HG03103 (cell line): ENCODE measurements at regions not wholly inside any gene's neighbourhood (a gene's known extent, or its start where the extent isn't known, plus 50 kb on each side); places are given as distances from the start of the nearest gene placed in this dataset.

Experiments used
- ATAC-seq: cut with Tn5 transposase; IDR thresholded peaks from one replicate; pipeline ENCODE4 v1.9.1; 2021; ENCODE audit warnings: low read depth; ENCODE audit not compliant: unreplicated experiment

DNA sequence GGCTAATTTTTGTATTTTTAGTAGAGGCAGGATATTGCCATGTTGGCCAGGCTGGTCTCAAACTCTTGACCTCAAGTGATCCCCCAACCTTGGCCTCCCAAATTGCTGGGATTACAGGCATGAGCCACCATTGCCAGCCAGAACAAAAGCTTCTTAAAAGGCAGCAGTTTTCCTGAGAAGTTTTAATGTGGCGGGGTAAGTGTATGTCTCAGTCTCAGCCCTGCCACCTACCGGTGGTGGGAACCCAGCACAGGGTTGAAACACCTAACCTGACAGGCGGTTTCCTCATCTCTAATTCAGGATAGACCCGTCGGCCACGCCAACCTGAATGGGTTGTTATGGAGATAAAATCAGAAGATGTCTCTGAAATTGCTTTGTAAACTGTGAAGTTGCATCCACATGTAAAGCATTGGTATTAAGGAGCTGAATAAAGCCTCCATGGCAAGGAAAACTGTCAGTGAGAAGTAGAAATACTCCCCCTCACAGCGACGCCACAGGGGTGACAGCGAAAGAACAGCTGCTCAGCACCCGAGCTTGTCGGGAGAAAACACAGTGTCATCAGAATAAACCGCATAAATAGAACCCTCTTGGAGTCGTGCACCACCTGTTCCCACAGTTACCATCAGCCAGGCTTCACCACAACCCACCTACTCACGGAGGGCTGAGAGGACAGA lies 165.9 kb upstream of the NCAM1 start:
- ATAC-seq = no peak

- ATAC-seq = no peak
Measured at GRCh38 chr11:112795911-112796649, 165.1 kb upstream of the NCAM1 start.

GRCh38 chr11:112797092-112797491 lies 164.1 kb upstream of the NCAM1 start:
- ATAC-seq = no peak

DNA sequence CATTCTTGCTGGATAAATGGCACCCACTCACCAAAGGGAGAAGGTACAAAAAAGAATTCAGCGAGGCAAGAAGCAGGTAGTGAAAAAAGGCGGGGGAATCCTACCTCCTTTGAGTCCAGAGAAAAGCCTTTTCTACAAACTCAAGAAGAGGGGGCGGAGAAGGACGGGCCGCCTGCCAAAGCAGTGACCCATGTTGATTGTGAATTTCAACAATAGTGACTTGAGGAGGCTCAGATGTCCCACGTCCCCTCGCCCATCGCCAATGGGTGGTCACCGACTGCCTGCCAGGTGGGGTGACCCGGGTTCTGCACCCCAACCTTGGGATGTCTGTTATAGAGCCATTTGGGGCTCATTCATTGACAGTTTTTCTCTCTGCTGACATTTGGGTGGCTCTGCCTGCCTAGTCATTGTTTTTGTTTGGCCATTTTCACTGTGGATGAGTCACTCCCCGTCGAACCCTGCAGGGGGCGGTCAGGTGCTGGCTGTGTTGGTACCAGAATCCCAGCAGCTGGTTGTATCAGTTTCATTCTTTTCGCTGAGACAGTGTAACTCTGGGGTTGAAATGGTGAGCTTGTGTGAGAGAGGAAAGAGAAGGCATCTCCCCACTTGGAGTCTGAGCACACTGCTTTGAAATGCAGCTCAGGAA lies 163.4 kb upstream of the NCAM1 start:
- ATAC-seq = no peak

DNA sequence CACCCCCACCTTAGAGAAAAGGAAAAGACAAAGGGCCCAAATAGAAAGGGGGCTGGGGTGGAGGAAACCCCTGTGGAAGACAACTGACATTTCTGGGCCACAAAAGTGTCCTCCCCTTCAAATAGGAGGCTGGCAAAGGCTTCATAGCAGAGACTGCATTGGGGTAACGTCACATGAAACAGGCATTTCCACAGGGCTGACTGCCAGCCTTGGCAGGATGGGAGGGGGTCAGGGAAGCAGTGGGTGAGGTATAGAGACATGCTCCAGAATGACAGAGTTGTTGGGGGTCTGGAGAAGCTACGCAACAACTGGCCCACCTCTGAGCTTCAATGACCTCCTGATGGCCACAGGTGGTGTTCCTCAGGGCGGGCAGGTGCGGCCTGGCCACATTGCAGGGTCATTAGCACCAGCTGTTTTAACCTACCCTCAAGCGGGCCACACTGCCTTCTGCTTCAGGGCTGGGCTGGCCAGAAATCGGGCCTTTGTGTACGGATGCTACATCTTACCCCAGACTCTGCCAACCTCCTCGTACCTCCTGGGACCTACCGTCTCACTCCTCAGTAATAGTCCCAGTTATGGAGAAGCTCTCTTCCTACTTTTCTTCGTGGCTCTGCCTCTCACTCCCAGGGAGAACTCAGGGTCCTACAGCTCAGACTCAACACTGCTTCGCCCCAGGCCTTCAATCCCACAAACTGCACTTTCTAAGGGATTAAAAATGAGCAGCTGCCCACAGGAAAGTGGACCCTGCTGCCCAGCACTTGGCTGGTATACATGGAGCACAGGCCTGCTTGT lies 160.0 kb upstream of the NCAM1 start:
- no peak for ATAC-seq

GRCh38 chr11:112801817-112802088 lies 159.5 kb upstream of the NCAM1 start:
- no peak for ATAC-seq

GRCh38 chr11:112805658-112806057 lies 155.6 kb upstream of the NCAM1 start:
- no peak for ATAC-seq

DNA sequence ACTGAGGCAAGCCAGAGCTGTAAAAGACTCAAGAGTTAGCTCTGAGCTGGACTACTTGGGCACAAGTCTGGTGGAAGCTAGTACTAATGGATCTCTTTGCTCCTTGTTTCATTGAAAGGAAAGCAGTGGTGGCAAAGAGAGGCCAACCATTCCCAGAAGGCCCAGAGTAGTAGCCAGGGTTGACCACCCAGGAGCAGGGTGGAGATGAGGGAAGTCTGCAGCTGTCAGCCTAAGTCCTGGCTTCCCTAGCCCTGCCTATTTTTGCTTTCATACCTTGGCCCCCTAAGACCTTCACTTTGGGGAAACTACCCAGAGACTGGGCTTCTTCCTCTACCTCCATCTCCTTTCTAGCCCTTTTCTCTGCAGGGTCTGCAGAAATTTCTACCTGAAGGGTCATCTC lies 155.0 kb upstream of the NCAM1 start:
- ATAC-seq = no peak

DNA sequence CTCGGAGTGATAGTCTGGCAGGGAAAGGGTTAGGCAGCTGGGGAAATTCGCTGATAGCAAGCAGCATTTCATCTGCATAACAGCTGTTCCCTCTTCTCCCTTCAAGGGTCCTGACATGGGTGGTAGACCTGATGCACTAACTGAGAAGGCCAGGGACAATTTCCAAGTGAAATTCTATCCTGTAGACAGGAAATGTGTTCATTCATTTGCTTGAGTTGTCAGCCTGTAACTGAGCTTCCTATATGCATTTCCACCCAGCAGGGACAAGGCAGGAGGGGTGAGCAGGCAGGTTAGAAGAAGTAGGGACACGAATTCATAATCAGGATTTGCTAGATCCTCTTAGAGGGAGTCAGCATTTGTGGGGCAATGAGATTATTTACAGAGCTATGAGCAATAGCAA lies 154.3 kb upstream of the NCAM1 start:
- ATAC-seq = no peak

GRCh38 chr11:112809429-112809828 lies 151.8 kb upstream of the NCAM1 start:
- ATAC-seq = no peak

DNA sequence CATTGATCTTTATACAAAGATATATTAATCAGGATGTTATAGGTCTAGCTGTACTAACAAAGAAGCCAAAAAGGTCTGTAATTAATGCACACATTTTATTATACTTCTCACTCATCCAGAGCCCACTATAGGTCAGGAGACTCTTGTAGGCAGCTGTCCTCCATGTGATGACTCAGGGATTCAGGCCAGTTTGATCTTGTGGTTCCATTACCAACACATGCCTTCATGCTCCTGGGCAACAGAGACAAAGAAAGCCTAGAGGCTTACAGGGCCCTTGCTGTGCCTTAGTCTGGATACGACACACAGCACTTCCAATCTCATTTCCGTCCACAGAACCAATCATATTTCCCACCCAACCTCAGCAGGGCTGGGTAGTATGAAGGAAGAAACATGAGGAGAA lies 150.3 kb upstream of the NCAM1 start:
- no peak for ATAC-seq

DNA sequence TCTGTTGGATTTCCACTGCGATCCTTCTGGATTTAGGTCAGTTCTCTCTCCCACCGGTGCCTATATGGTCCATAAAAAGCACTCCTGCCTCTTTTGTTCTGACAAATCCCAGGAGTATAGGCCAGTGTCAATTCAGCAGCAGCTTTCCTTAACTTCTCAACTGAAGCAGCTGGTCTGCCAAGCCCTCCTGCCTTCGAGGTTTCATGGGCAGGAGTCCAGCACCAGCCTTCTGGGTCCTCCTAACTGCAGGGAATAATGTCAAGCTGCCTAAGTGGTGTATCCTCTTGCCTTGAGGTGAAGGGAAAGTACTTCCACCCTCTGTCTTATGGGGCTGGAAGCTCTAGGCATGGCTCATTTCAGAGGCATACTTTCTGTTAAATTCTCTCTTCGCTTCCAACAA lies 149.4 kb upstream of the NCAM1 start:
- no peak for ATAC-seq

DNA sequence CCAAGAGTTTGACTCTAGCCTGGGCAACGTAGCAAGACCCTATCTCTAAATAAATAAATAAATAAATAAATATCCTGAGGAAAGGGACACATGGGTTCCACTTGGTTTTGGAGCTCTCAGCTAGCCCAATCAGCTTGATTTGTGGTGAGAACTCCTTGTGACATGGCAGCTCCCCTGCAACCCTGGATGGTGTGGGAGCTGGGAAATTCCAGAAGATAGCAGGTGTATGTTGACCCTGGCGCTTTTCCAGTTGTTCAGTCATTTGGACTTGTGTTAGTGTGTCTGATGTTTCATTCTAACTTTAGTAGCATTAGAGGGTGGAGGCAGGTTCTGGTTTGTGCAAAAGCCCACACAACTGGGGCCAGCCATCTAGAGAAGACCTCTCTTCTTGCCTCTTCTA lies 148.5 kb upstream of the NCAM1 start:
- ATAC-seq = no peak

- ATAC-seq = no peak
Measured at GRCh38 chr11:112814168-112814567, 147.1 kb upstream of the NCAM1 start.

- no peak for ATAC-seq
Measured at GRCh38 chr11:112817376-112817775, 143.8 kb upstream of the NCAM1 start.

DNA sequence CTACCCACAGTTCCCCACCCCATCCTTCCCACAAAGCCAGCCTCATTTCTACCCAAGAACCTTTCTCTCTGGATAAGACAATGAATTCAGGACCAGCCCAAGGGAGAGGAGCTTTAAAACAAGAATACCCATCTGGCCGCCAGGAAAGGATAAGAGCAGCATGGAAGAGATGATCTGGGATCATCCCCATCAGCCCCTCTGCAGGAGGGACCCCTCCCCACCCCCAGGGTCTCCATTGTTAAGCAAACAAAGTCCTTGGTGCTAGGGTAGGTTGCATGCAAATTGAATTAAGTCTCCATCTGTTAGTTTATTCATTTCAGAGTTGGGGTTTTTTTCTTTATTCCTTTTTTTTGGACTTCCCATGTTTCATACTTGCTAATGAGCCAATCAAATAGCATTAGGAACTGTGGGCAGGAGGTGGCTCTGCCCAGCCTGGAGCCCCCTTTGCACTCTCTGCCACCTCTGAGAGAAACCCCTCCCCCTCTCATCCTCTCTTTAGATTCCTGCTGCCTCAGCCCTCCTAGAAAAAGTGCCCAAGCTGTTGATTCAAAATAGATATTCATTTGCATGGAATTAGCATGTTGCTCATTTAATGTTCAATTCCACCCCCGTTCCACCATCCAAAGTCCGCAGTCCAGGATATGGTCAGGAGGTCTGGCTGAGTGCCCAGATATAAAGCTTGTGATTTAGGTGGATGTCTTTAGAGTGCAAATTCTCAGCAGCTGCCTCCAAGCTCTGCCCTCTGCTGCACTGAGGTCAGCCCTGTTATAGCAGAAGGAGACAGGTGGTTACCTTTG lies 138.5 kb upstream of the NCAM1 start:
- no peak for ATAC-seq

- ATAC-seq = no peak
Measured at GRCh38 chr11:112826026-112826425, 135.2 kb upstream of the NCAM1 start.

GRCh38 chr11:112826788-112827187 lies 134.4 kb upstream of the NCAM1 start:
- no peak for ATAC-seq

- ATAC-seq = no peak
Measured at GRCh38 chr11:112828421-112828820, 132.8 kb upstream of the NCAM1 start.

DNA sequence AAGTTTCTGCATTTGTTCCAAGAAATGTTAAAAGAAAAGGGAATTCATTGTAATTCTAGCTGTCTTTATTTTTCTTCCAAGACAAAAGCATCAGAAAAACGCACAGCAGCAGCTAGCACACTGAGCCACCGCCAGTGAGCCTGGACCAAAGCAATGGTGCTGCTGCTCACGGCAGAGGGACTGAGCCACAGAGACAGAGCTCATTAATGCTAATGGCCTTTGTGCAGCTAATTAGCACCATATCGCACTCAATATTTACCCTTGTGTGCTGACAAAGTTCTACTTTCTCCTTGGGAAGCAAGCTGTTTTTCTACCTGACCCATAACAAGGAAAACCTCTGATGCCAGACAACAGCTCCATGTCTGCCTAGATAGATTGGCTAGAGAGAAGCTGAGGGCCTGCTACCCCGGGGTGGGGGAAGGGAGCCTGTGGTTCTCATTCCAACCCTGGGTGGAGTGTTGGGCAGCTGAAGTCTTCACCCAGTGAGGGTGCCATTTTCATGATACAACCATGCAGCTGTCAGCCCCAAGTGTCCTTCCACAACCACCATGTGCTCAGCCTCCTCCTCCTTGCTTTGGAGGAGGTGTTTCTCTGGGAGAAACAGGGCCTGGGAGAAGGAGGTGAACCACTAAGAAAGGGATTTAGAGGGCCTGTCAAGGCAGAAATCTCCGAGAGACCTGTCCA lies 131.1 kb upstream of the NCAM1 start:
- ATAC-seq = no peak
